ENCODE measurements at regions not wholly inside any gene's neighbourhood (a gene's known extent, or its start where the extent isn't known, plus 50 kb on each side); places are given as distances from the start of the nearest gene placed in this dataset.
A peak's percentile ranks its signal among the peaks of the same experiment; 100 is the strongest.

DNA sequence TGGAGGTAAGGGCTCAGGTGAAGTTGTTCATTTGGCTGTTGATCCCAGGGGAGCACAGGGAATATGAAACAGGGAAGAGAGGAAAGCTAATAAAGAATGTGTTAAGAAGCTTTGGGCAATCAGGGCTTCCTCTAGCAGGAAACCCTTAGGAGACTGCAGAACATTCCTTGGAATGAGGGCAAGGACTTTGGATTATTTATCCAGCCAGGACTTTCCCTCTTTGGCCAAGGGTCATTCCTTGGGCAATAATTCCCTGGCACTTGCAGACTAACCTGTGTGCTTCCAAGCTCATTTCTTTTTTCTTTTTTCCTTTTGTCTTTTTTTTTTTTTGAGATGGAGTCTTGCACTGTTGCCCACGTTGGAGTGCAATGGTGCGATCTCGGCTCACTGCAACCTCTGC lies 209.2 kb upstream of the MAP3K1 start:
- DNase-seq, result no peak
- Mint-ChIP-seq H3K4me3 (no peak overlapping the region), H3K9me3 (peaks cover 7 to 8% of the 10 kb centered on the region in 2 experiments), H3K36me3 (ENCODE audit: insufficient read depth in 1 of 3, low read depth in 3 of 3) (peaks cover 3 to 10% (median 6%) of the 10 kb centered on the region in 3 experiments), H3K4me1 (peaks cover 29 to 35% of the 10 kb centered on the region in 2 experiments), H3K27ac (0 out of 7 replicates have a peak overlapping the region, but pooled peaks of 1 of the 3 experiments have one; percentile 71), H3K27me3 (ENCODE audit: low read depth) (no peaks in the 10 kb centered on the region)
- Histone ChIP-seq H3K79me1 (ENCODE audit: insufficient read depth, low read depth, low read length, poor library complexity, severe bottlenecking) (no peaks in the 10 kb centered on the region), H2AFZ (ENCODE audit: low read length) (no peak overlapping the region), H4K5ac (ENCODE audit: insufficient read length, low read depth, low read length) (no peak overlapping the region), H3K4me2 (ENCODE audit: insufficient read depth, insufficient read length, low read length) (no peak overlapping the region), H2BK120ac (ENCODE audit: low read depth, low read length, poor library complexity, severe bottlenecking) (no peak overlapping the region), H3K18ac (ENCODE audit: insufficient read length, low read depth, low read length) (no peak overlapping the region), H3K14ac (ENCODE audit: insufficient read depth, low read length) (no peak overlapping the region), H4K8ac (replicated peaks; ENCODE audit: insufficient read length, low read depth, low read length) (no peak overlapping the region), H3K79me2 (ENCODE audit: insufficient read depth, low read length) (no peaks in the 10 kb centered on the region), H3K4ac (ENCODE audit: low read depth, low read length) (no peak overlapping the region), H3K23ac (ENCODE audit: insufficient read length, low read depth, low read length) (no peak overlapping the region), H3K23me2 (ENCODE audit: insufficient read length, low read depth, low read length, poor library complexity, severe bottlenecking) (peaks cover 2% of the 10 kb centered on the region), H3K9ac (ENCODE audit: extremely low read depth, insufficient read length, low read length) (no peak overlapping the region), H2BK5ac (ENCODE audit: insufficient read length, low read length) (no peak overlapping the region), H2BK12ac (ENCODE audit: insufficient read length, low read depth, low read length) (no peak overlapping the region), H3T11ph (ENCODE audit: low read length) (no peak overlapping the region), H3K56ac (ENCODE audit: insufficient read length, low read depth, low read length) (no peak overlapping the region), H3K9me3 (ENCODE audit: control insufficient read depth, low read depth, low read length) (no peaks in the 10 kb centered on the region), H2BK20ac (ENCODE audit: low read depth, low read length, poor library complexity, severe bottlenecking) (no peak overlapping the region), H2BK15ac (ENCODE audit: low read depth, low read length) (no peak overlapping the region), H4K20me1 (ENCODE audit: control insufficient read depth, insufficient read depth, insufficient read length) (no peaks in the 10 kb centered on the region), H3K27me3 (ENCODE audit: insufficient read depth, low read length) (no peaks in the 10 kb centered on the region), H4K91ac (ENCODE audit: insufficient read length, low read depth, low read length) (no peak overlapping the region), H3K4me1 (ENCODE audit: insufficient read depth, low read length) (peaks cover 6% of the 10 kb centered on the region; the same call in 1 of the 2 replicates), H2AK5ac (ENCODE audit: insufficient read length, low read length) (no peak overlapping the region), H3K27ac (ENCODE audit: insufficient read length, low read depth, low read length) (no peak overlapping the region)
- no CpG with 5 or more reads among the region's 3 CpGs for WGBS (ENCODE audit: extremely low coverage, insufficient read length, low lambda C conversion rate)
- TF ChIP-seq, protein P1, sequence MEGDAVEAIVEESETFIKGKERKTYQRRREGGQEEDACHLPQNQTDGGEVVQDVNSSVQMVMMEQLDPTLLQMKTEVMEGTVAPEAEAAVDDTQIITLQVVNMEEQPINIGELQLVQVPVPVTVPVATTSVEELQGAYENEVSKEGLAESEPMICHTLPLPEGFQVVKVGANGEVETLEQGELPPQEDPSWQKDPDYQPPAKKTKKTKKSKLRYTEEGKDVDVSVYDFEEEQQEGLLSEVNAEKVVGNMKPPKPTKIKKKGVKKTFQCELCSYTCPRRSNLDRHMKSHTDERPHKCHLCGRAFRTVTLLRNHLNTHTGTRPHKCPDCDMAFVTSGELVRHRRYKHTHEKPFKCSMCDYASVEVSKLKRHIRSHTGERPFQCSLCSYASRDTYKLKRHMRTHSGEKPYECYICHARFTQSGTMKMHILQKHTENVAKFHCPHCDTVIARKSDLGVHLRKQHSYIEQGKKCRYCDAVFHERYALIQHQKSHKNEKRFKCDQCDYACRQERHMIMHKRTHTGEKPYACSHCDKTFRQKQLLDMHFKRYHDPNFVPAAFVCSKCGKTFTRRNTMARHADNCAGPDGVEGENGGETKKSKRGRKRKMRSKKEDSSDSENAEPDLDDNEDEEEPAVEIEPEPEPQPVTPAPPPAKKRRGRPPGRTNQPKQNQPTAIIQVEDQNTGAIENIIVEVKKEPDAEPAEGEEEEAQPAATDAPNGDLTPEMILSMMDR (conservative IDR thresholded peaks at IDR 0.05), result no peak

All from H9 (cell line).